Sciatic nerve (tissue), 2 donors: ENCODE measurements at regions not wholly inside any gene's neighbourhood (a gene's known extent, or its start where the extent isn't known, plus 50 kb on each side); places are given as distances from the start of the nearest gene placed in this dataset.
A peak's percentile ranks its signal among the peaks of the same experiment; 100 is the strongest.

Experiments used
- ATAC-seq: fragments of 200-7000 bp; cut with Tn5 transposase; one replicate; pipeline ENCODE4 v1.9.1; 2020; ENCODE audit warnings: mild to moderate bottlenecking, moderate library complexity
- DNase-seq: peaks from one replicate; pipeline ENCODE4 v3.0.0-alpha.2; 2020; ENCODE audit warnings: low spot score
- intact Hi-C: fragments of 100-400 bp; cut with DNase I; formaldehyde crosslinking; loops from one replicate; pipeline ENCODE4 v1.14.2; 2022
- donor health status: DM: no; HTN: no; CAD: no.
- donor health status: DM: no; HTN: no; CAD: no.

DNA sequence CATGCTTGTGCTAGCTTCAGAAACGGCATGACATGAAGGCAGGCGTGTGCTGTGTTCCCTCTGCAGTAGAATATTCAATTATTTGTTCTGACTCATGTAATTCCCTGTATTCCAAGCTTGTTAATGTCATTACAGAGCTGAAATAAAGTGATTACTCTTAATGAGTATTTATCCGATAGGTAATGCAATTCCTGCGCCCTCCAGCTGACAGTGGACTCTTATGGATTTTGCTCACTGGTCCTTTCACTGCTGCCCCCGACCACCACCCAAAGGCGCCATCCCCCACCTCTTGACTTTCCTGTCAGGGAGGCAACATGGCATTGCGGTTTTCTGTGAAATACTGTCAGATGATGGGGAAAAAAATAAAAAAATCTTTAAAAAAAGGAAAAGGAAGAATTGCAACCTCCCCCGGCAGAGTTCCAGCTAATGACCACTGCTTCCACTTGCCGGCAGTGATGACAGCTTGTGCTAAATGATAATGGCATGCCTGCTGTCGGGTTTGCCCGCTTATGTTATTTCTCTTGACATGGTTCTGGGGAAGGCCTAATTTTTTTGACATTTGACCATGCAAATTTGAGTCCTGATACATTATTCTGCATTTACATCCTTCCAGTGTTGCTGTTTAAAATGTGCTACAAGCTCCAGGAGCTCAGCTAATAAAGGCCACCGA lies 335.3 kb upstream of the ADAMTS16 start:
- no peak for ATAC-seq
- intact Hi-C loops, result no loop called here
- no peak for DNase-seq

DNA sequence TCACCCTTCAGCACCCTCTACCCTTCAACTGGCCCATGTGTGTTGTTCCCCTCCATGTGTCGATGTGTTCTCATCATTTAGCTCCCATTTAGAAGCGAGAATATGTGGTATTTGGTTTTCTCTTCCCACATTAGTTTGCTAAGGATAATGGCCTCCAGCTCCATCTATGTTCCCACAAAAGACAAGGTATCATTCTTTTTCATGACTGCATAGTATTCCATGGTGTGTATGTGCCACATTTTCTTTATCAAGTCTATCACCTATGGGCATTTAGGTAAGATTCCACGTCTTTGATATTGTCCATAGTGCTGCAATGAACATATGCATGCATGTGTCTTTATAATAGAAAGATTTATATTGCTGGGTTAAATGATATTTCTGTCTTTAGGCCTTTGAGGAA lies 325.1 kb upstream of the ADAMTS16 start:
- intact Hi-C loops, result no loop called here
- ATAC-seq (no peak), DNase-seq (no peak)

DNA sequence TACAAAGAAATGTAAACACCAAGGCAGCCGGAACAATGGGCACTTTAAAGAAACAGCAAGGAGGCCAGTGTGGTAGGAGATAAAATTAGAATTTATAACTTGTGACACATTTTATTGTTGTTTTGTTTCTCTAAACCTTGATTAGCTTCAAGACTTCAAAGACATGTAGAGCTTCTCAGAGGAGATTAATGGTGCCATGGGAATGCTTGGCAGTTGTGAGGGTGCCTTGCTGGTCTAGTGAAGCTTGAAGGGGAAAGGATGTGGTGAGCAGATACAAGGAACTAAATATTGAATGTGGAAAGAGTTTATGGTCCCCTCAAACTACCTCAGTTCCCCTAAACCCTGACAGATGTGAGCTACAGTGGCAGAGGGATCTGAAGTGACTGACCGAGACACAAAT lies 322.4 kb upstream of the ADAMTS16 start:
- intact Hi-C loops, result no loop called here
- ATAC-seq, result no peak
- DNase-seq, result no peak

DNA sequence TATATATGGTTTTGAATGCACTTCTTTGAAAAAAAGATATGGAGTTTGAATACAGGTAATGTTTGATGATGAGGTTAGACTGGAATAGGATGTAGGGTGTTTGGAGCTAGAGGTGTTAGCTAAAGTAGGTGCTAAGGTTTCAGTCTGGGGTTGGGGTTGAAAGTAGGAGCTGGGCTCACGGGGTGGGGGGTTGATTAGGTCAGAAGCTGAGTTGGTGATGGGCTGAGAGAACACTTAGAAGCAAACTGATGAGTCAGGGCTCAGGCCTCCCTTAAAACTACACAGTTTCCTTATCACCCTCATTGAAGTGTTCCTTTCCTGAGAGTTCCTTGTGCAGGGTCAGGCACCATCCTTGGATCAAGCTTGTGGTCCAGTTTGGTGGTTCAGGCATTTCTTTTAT lies 308.8 kb upstream of the ADAMTS16 start:
- no peak for ATAC-seq
- intact Hi-C loops, result no loop called here
- DNase-seq, result no peak

DNA sequence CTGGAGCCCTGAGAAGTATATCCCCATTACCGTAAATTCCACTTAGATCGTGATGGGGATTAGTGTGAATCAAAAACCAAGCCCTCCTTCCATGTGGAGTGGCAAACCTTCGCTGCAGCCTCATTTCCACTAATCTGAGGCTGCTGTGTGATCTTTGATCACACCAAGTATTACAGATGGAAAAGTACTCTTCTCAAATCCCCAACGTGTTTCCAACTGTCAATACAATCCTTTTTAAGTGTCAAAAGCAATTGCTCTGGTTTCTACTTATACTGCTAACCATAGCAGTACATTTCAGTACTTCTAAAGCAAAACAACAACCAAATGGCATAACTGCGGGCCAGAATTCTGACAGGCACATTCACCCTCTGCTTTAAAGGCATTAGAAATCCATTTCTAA lies 307.7 kb upstream of the ADAMTS16 start:
- intact Hi-C loops, result no loop called here
- no peak for ATAC-seq

DNA sequence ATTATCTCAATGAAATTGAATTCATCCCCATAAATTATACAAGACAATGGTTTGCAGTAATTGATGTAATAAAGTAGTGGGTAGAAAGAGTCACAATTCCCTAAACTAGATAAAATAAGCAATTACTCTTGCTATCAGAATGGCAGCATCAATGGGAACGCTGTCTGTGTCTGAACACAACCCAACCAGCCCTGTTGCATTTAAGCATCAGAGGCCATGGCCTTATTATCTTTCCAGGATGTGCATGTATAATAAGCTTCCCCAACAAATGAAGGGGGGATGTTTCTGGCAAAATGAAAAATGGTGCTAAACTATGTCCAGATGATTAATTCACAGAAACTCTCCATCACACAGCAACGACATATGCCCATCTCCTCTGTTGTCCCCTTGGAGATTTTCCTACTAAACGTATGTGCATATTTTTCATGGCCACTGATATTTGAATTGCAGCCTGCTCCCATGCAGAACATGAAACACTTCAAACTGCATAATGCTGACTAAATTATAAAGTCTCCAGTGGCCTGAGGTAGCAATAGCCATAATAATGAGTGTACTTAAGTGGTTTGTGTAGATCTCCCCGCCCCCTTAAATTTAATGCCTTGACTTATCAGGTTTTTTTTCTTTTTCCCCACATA lies 306.9 kb upstream of the ADAMTS16 start:
- DNase-seq, result no peak
- intact Hi-C loops, result no loop called here
- no peak for ATAC-seq

More for the DNA sequence above, 307.7 kb upstream of the ADAMTS16 start:
- no peak for DNase-seq

DNA sequence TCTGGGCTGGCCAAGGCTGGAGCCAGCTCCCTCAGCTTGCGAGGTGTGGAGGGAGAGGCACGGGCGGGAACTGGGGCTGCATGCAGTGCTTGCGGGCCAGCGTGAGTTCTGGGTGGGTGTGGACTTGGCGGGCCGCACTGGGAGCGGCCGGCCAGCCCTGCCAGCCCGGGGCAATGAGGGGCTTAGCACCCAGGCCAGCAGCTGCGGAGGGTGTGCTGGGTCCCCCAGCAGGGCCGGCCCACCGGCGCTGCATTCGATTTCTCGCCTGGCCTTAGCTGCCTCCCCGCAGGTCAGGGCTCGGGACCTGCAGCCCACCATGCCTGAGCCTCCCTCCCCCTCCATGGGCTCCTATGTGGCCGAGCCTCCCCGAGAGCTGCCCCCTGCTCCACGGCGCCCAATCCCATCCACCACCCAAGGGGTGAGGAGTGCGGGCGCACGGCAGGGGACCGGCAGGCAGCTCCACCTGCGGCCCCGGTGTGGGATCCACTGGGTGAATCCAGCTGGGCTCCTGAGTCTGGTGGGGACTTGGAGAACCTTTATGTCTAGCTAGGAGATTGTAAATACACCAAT lies 302.6 kb upstream of the ADAMTS16 start:
- ATAC-seq (no peak), DNase-seq (no peak)
- intact Hi-C loops, result no loop called here

DNA sequence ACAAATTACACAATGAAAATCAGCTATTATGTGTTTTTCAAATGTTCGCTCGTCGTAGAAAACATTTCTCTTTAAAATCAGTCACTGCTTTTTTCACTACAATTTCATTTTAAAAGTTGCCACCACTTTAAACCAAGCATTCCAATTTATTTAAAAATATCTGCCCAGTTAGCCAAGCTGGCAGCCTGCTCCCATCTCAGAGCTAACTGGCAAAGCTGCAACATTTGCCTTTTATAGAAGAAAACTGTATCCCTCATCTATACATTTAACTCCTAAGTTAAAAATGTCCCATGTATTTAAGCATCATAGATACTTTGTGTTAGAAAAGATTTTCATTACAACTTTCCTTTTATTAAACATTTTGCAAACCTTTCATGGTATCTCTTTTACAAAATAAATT lies 294.9 kb upstream of the ADAMTS16 start:
- no peak for DNase-seq
- intact Hi-C loops, result no loop called here
- ATAC-seq, result no peak

DNA sequence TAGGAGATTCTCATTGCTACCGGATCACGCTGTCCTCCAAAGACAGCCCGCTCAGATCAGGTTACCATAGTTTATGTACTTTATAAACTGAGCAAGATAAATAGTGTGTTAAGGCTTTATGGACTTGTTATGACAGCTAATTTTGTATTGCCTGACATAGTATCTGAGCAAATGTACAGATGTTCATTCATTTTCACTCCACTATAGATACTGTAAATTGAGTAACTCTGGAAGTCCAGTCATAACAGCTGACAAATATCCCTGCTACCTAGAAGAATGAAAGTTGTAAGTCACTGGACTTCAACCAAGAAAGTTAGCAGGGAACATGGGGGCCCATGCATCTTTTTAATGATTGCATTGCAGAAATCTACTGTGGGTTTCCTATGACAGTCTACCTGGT lies 292.4 kb upstream of the ADAMTS16 start:
- no peak for DNase-seq
- no peak for ATAC-seq
- intact Hi-C loops, result no loop called here

DNA sequence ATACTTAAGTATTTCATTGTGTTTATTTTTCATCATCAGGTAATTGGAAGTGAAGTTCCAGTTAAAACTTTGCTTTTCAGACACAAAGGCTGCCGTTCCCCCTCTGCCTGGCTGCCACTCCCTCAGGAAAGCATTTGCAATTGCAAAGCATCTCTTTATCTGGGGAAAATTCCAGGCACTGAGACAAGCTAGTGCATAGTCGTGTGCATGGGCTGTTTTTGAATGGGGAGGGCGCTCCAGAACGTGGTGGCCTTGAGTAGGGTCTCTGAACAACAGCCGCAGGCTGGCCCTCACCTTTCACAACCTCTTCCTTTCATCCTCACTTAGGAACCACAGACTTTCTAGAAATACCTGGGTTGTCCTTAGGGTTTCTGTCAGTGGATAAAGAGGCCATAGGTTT lies 285.1 kb upstream of the ADAMTS16 start:
- intact Hi-C loops, result no loop called here
- ATAC-seq, result no peak
- DNase-seq, result no peak

DNA sequence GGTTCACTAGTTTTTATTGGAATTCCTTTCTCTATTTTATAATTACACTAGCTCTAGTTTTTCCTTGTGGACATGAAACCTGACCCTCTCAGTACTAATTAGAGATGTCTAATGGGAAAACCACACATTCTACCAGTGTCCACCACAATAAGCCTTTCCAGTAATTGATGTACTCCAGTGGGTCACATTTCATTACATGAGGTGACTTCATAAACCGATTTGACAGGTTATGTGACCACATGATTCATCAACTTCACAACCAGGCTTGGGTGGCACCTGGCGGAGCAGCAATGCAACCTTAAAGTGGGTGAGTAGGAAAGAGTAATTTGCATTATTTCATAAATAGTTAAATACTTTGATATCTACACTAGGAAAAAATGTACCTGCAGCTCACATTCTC lies 284.2 kb upstream of the ADAMTS16 start:
- intact Hi-C loops, result no loop called here
- ATAC-seq (no peak), DNase-seq (no peak)

DNA sequence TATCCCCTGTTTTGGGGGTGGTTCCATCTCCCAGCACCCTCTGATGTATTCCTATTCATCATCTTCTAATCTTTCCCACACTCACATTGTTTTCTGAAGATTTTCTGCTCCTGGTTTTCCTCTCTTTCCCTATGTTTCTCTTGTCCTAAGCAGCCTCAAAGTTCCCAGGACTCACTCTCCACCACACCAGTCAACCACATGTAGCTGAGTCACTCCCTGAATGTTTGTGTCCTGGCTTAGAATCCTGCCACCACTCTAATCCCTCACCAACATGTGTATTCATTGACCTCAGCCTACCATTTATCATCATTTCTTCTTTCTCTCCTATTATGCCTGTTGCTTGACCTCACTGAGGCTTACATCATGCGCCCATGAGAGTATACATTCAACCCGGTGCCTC lies 282.4 kb upstream of the ADAMTS16 start:
- ATAC-seq, result no peak
- intact Hi-C loops, result no loop called here
- no peak for DNase-seq

DNA sequence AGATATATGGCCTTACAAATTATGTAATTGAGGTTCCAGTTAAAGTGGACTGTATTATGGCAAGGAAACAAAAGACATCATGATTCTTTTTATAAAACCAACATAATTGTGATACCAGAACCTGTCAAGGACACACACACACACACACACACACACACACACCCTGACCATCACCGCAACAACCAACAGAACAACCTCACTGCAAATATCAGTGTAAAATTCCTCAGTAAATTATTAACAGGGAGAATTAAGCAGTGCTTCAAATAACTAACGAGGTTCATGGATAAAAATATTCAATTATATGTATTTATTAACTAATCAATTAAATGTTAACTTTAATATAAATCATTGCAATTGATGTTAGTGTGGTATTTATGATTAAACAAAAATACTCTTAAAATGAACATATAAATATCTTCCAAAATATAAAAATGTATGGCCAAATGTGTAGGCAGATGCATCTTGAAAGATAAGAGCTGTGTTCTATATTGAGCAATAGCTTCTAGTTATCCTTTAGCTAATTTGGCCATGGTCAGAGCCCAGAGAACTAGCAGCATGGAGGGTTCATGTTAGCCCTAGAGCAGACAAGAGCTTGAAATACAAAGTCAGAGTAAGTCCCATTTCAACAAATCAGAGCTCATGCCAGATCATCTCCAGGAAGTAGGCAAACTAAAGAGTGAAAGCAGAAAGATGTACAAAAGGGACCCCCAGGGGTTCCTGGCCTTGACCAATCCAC lies 280.5 kb upstream of the ADAMTS16 start:
- ATAC-seq, result no peak
- no peak for DNase-seq
- intact Hi-C loops, result no loop called here

DNA sequence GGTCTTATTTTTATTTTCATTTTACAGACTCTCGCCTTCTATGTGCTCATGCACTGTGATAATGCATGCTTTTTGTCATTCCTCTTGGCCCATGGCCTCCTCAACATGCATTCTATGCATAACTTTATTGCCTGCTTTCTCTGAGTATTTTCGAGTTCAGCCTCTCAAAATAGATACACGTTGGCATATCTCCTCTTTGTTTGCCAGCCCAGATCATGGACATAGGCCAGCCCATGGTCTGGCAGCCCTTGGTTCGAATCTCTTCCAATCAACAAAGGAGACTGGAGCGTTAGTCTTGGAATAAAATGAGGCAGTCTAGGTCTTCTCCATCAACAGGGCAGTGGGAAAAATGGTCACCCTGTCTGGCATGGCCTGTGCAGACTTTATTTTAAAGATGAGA lies 279.5 kb upstream of the ADAMTS16 start:
- intact Hi-C loops, result no loop called here
- DNase-seq, result no peak
- no peak for ATAC-seq

DNA sequence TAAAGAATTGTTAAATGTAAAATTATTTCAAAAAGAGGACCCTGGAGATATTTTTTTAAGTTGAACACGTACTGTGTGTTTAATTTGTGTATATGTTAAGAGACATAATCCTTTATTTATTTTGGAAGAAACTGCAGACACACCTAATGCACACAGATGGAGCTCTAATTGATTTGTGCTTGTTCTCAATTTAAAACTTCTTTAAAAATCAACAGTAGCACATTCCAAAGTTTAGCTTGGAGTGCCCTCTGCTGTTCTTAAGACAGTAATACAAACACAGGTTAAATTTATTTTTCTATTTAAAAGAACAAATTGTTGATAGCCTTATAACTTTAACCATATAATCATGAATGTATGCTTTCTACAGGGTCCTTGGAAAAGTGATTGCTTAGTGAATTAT lies 277.6 kb upstream of the ADAMTS16 start:
- ATAC-seq, result no peak
- intact Hi-C loops, result no loop called here
- no peak for DNase-seq

DNA sequence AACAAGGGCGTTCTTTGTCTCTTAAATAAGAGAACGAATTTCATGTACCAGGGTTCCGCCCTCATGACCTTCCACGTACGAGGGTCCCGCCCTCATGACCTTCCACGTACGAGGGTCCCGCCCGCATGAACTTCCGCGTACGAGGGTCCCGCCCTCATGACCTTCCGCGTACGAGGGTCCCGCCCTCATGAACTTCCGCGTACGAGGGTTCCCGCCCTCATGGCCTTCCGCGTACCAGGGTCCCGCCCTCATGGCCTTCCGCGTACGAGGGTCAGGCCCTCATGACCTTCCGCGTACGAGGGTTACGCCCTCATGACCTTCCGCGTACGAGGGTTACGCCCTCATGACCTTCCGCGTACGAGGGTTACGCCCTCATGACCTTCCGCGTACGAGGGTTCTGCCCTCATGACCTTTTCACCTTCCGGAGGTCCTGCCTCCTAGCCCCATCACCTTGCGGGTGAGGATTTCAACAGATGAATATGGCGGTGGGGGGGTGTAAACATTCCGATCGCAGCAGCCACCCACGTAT lies 273.9 kb upstream of the ADAMTS16 start:
- ATAC-seq (no peak), DNase-seq (no peak)
- intact Hi-C loops, result no loop called here

DNA sequence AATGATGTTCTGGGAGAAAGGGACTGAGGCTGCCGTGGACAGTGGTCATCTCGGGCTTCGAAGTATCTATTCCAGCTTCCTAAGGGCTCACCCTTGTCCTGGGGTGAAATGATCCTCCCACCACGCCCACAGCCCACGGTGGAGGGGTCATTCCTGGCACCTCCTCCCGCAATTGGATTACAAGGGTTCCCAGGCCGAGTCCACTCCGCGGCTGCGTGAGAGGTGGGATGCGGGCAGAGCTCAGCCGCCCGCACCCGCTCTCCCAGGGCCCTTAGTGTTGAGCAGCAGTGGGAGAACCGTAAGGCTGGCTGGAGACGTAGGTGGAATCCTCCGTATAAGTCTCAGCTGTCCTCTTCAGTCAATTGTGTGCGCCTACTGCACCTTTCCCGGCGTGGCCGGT lies 273.3 kb upstream of the ADAMTS16 start:
- ATAC-seq, result no peak
- intact Hi-C loops, result no loop called here
- no peak for DNase-seq

DNA sequence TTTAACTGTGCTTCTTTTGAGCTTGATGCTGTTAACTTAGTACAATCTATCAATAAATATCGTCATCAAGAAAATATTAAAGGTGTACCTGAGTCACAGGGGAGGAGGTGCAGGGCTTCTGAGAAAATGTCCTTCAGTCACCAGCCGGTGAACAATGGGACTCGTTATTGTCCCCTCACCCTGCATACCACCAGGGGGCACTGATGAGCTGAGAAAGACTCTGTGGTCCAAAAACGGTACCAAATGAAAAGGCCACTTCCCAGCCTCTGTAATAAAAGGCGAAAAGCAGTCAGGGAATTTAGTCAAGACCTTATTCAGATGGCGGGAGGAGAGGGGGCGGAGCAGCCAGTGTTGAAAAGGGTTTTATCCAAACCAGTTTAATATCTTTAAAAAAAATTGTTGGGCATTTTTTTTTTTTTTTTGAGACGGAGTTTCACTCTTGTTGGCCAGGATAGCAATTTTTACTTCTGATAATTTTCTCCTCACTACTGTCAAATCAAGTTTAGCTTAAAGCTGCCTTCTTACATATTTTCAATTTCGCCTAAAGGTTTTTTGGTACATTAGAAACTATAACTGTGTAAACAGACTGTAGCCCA lies 271.9 kb upstream of the ADAMTS16 start:
- ATAC-seq, result peak; percentile 55
- intact Hi-C loops, result no loop called here
- peak; percentile 81 for DNase-seq

DNA sequence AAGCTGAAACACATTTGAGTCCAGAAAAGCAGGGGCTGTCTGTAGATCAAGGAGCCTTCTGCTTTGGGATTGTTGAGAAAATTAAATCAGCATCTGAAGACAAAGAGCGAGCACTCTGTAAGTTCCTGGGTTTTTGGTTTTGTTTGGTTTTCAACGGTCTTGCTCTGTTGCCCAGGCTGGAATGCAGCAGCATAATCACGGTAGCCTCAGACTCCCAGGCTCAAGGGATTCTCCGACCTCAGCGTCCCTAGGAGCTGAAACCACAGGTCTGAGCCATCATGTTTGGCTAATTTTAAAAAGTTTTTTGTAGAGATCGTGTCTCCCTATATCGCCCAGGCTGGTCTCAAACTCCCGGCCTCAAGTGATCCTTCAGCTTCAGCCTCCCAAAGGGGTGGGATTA lies 266.5 kb upstream of the ADAMTS16 start:
- intact Hi-C loops, result loop anchor here (10.0 kb wide), 2 partner anchors 271 to 541 kb away; partner anchors contain the start of gene ADAMTS16
- no peak for DNase-seq
- no peak for ATAC-seq
